Nephron progenitor cell (in vitro differentiated cells): ENCODE measurements at regions not wholly inside any gene's neighbourhood (a gene's known extent, or its start where the extent isn't known, plus 50 kb on each side); places are given as distances from the start of the nearest gene placed in this dataset.

Experiments
- DNase-seq: peaks from one replicate; pipeline ENCODE4 v3.0.0; 2021
- H3K27ac Mint-ChIP-seq: 2 replicates; pipeline ENCODE4 v1.8.0; 2021; ENCODE audit warnings: mild to moderate bottlenecking, moderate library complexity, mixed read lengths
- H3K27me3 Mint-ChIP-seq: 2 replicates; pipeline ENCODE4 v1.8.0; 2021; ENCODE audit warnings: mild to moderate bottlenecking, low read depth, mixed read lengths; ENCODE audit not compliant: poor library complexity
- H3K36me3 Mint-ChIP-seq: 2 replicates; pipeline ENCODE4 v1.8.0; 2021; ENCODE audit warnings: low read depth, mixed read lengths
- H3K4me1 Mint-ChIP-seq: 2 replicates; pipeline ENCODE4 v1.8.0; 2021; ENCODE audit warnings: mixed read lengths
- H3K4me3 Mint-ChIP-seq: 2 replicates; pipeline ENCODE4 v1.8.0; 2021; ENCODE audit warnings: mild to moderate bottlenecking, moderate library complexity, mixed read lengths
- H3K9me3 Mint-ChIP-seq: 2 replicates; pipeline ENCODE4 v1.8.0; 2021; ENCODE audit warnings: mild to moderate bottlenecking, moderate library complexity, mixed read lengths
- CTCF ChIP-seq: fragments of 200-600 bp; sonication (generic); IDR thresholded peaks from 2 replicates; pipeline ENCODE4 v1.5.0; 2021; ENCODE audit warnings: antibody characterized with exemption

DNA sequence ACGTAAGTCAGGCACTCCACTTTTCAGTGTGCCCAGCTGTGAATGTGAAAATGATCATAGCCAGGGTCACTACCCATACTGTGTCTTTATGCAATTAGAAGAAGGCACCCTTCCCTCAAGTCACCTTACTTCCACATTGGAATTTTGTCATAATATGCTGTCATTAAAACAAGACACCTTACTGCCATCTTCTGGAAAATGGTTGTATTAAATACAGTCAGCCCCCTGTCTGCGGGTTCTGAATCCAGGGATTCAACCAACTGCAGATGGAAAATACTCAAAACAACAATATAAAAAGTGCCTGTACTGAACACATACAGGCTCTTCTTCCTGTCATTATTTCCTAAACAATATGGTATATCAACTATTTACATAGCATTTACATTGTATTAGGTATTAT lies 70.2 kb upstream of the TBX5 start:
- TF ChIP-seq CTCF: no peak
- Mint-ChIP-seq H3K4me3 (no peak overlapping the region), H3K27me3 (peaks cover 100% of the 10 kb centered on the region), H3K36me3 (no peaks in the 10 kb centered on the region), H3K27ac (no peak overlapping the region), H3K9me3 (peaks cover 6% of the 10 kb centered on the region), H3K4me1 (peaks cover 6% of the 10 kb centered on the region)
- no peak for DNase-seq

- DNase-seq: no peak
- no peaks in the 10 kb centered on the region for H3K36me3 Mint-ChIP-seq
- TF ChIP-seq CTCF: no peak
- H3K27me3 Mint-ChIP-seq: peaks cover 100% of the 10 kb centered on the region
- H3K27ac Mint-ChIP-seq: no peak overlapping the region
- H3K9me3 Mint-ChIP-seq: peaks cover 6% of the 10 kb centered on the region
- no peak overlapping the region for H3K4me3 Mint-ChIP-seq
- H3K4me1 Mint-ChIP-seq: no peaks in the 10 kb centered on the region
Observed at GRCh38 chr12:114473717-114474116, 67.8 kb upstream of the TBX5 start.

DNA sequence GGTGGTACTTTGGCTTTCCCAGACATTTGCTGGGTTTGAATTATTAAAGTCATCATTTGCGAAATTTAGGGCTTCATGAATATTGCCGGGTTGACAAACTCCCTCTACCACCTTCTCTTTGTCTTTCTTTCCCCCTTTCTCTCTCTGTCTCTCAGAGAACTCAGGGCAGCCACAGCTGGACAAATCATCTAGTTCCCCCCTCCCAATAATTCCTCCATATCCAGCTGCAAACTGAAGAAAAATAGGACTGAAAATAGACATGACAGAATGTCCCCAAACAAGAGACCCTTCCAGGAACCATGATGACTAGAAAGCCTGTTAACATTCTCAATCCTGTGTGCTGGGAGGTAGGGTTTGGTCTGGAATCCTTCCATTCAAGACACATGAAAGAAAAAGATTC lies 67.1 kb upstream of the TBX5 start:
- peaks cover 6% of the 10 kb centered on the region for H3K9me3 Mint-ChIP-seq

DNA sequence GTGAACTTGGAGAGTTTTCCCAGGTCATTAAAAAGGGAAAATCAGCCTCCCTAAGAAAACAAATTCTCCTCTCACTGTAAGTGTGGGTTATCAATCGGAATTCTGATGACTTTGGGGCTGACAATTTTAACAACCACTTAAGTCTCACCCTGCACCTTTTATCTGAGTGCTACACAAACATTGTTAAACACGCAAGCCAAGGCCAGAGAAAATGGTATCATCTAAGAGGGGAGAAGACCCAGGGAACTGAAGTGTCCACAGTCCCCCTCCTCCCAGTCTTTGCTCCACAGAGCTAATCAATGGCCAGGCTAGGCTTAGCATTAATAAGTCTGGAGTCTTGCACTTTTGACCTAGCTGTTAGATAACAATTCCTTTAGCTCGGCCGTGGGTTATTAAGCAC lies 51.7 kb upstream of the TBX5 start:
- H3K27ac Mint-ChIP-seq: no peak overlapping the region
- peaks cover 99% of the 10 kb centered on the region for H3K27me3 Mint-ChIP-seq
- no peak for TF ChIP-seq CTCF
- no peaks in the 10 kb centered on the region for H3K36me3 Mint-ChIP-seq
- no peak for DNase-seq
- no peaks in the 10 kb centered on the region for H3K4me1 Mint-ChIP-seq
- no peaks in the 10 kb centered on the region for H3K9me3 Mint-ChIP-seq
- no peak overlapping the region for H3K4me3 Mint-ChIP-seq

More for the DNA sequence above, 67.1 kb upstream of the TBX5 start:
- H3K4me3 Mint-ChIP-seq: no peak overlapping the region
- TF ChIP-seq CTCF: no peak
- no peaks in the 10 kb centered on the region for H3K4me1 Mint-ChIP-seq
- H3K27ac Mint-ChIP-seq: no peak overlapping the region
- no peak for DNase-seq
- H3K27me3 Mint-ChIP-seq: peaks cover 100% of the 10 kb centered on the region
- H3K36me3 Mint-ChIP-seq: no peaks in the 10 kb centered on the region
